ENCODE measurements at regions not wholly inside any gene's neighbourhood (a gene's known extent, or its start where the extent isn't known, plus 50 kb on each side); places are given as distances from the start of the nearest gene placed in this dataset.
"Not testable (repeated sequence)": the region's sequence is repeated elsewhere in the genome, so short reads cannot be mapped to it uniquely, and the experiment has no call there.

DNA sequence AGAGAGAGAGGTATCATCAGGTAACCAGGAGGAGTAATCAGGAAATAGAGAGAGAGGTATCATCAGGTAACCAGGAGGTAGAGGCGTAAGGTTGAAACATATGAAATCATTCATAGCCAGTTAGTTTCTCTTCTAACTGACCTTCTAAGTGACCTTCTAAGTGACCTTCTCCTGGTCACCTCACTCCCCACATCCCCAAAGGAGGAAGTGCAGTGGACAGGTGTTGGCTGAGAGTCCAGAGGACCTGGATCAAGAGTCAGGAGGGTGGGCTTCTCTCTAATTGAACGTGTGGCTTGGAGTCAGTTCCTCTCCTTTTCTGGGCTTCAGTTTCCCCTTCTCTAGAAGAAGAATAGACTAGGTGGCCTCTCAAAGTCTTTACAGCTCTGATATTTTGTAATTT is 121.3 kb upstream of the DLG1 start:
- peaks cover 25% of the 10 kb centered on the region for H3K4me1 ChIP-seq (ENCODE audit: insufficient read depth, poor library complexity, severe bottlenecking)
- H3K27me3 ChIP-seq (ENCODE audit: insufficient read depth, poor library complexity, severe bottlenecking): no peaks in the 10 kb centered on the region
- no peaks in the 10 kb centered on the region for H3K36me3 ChIP-seq (ENCODE audit: low read depth)
- ATAC-seq (ENCODE audit: low read depth) (no peak), DNase-seq (ENCODE audit: low spot score) (no peak)
- TF ChIP-seq, protein P1, sequence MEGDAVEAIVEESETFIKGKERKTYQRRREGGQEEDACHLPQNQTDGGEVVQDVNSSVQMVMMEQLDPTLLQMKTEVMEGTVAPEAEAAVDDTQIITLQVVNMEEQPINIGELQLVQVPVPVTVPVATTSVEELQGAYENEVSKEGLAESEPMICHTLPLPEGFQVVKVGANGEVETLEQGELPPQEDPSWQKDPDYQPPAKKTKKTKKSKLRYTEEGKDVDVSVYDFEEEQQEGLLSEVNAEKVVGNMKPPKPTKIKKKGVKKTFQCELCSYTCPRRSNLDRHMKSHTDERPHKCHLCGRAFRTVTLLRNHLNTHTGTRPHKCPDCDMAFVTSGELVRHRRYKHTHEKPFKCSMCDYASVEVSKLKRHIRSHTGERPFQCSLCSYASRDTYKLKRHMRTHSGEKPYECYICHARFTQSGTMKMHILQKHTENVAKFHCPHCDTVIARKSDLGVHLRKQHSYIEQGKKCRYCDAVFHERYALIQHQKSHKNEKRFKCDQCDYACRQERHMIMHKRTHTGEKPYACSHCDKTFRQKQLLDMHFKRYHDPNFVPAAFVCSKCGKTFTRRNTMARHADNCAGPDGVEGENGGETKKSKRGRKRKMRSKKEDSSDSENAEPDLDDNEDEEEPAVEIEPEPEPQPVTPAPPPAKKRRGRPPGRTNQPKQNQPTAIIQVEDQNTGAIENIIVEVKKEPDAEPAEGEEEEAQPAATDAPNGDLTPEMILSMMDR (IDR thresholded peaks at IDR 0.05; ENCODE audit: poor library complexity, severe bottlenecking): no peak
- no peak overlapping the region for H3K27ac ChIP-seq (ENCODE audit: poor library complexity, severe bottlenecking)
- no peak overlapping the region for H3K4me3 ChIP-seq (ENCODE audit: severe bottlenecking)
- no peaks in the 10 kb centered on the region for H3K9me3 ChIP-seq (ENCODE audit: severe bottlenecking)

DNA sequence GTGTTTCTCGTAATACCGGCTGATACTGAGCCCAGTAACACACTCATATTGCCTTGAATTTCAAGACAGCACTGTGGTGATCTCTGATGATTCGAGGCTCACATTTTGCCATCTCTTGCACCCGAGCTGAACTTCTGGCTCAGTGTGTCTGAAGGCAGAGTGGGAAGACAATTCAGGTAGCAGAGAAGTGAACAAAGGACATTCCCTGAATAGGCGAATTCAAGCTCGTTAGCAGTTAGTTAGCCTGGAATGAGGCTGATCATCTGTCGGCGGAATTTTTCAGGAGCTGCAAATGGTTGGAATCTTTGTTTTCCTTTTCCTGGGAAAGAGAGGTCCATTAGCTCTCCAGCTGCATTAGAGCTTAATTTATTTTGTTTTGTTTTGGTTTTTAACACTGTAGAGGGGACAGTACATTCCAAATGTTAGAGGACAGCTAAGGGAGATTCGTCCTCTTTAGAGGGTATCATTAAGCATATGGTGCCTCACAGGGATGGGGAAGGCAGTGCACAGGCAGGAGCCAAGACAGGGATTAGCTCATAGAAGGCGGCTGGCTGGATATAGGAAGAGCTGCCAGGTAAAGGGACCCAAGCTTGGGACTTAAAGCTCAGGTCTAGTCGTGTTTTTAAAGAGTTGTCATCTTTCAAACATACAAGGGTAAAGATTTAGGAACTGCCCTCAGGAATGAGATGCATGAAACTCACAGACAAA is 119.7 kb upstream of the DLG1 start:
- H3K27ac ChIP-seq (ENCODE audit: poor library complexity, severe bottlenecking): peak overlapping the region; percentile 4
- no peak for ATAC-seq (ENCODE audit: low read depth)
- H3K27me3 ChIP-seq (ENCODE audit: insufficient read depth, poor library complexity, severe bottlenecking): no peaks in the 10 kb centered on the region
- H3K4me3 ChIP-seq (ENCODE audit: severe bottlenecking): no peak overlapping the region
- H3K9me3 ChIP-seq (ENCODE audit: severe bottlenecking): no peaks in the 10 kb centered on the region
- TF ChIP-seq, protein P1 (IDR thresholded peaks at IDR 0.05; ENCODE audit: poor library complexity, severe bottlenecking): no peak
- H3K4me1 ChIP-seq (ENCODE audit: insufficient read depth, poor library complexity, severe bottlenecking): peaks cover 25% of the 10 kb centered on the region
- no peaks in the 10 kb centered on the region for H3K36me3 ChIP-seq (ENCODE audit: low read depth)
- DNase-seq (ENCODE audit: low spot score): no peak

DNA sequence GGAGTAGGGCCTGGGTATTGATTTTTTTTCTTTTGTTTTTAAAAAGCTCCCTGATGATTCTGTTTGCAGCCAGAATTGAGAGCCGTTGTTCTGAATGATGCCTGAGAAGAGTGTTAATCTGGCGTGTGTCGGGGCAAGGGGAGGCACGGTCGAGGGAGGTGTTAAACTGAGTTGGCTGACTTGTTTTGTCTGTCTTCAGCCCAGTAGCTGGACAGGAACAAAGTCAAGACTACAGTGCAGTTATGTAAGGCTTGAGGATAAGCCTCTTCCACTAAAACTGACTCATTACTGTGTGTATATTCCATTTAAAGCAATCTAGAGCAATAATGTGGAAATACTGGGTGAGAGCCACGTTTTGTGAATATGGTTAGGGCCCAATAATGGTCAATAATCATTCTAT is 119.0 kb upstream of the DLG1 start:
- Histone ChIP-seq H3K9me3 (ENCODE audit: severe bottlenecking) (no peaks in the 10 kb centered on the region), H3K4me3 (ENCODE audit: severe bottlenecking) (no peak overlapping the region), H3K36me3 (ENCODE audit: low read depth) (no peaks in the 10 kb centered on the region), H3K4me1 (ENCODE audit: insufficient read depth, poor library complexity, severe bottlenecking) (peaks cover 20% of the 10 kb centered on the region), H3K27me3 (ENCODE audit: insufficient read depth, poor library complexity, severe bottlenecking) (no peaks in the 10 kb centered on the region), H3K27ac (ENCODE audit: poor library complexity, severe bottlenecking) (peak overlapping the region; percentile 4)
- ATAC-seq (ENCODE audit: low read depth) (peak; percentile 59), DNase-seq (ENCODE audit: low spot score) (no peak)
- TF ChIP-seq, protein P1 (IDR thresholded peaks at IDR 0.05; ENCODE audit: poor library complexity, severe bottlenecking): no peak

DNA sequence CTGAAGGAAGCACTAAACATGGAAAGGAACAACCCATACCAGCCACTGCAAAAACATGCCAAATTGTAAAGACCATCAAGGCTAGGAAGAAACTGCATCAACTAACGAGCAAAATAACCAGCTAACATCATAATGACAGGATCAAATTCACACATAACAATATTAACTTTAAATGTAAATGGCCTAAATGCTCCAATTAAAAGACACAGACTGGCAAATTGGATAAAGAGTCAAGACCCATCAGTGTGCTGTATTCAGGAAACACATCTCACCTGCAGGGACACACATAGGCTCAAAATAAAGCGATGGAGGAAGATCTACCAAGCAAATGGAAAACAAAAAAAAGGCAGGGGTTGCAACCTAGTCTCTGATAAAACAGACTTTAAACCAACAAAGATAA is 113.5 kb upstream of the DLG1 start:
- ATAC-seq (ENCODE audit: low read depth); DNase-seq (ENCODE audit: low spot score); H3K36me3 ChIP-seq (ENCODE audit: low read depth): not testable (repeated sequence)

DNA sequence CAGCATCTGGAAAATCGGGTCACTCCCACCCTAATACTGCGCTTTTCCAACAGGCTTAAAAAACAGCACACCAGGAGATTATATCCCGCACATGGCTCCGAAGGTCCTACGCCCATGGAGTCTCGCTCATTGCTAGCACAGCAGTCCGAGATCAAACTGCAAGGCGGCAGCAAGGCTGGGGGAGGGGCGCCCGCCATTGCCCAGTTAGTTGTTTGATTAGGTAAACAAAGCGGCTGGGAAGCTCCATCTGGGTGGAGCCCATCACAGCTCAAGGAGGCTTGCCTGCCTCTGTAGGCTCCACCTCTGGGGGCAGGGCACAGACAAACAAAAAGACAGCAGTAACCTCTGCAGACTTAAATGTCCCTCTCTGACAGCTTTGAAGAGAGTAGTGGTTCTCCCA is 111.8 kb upstream of the DLG1 start:
- not testable (repeated sequence) for H3K27me3 ChIP-seq (ENCODE audit: insufficient read depth, poor library complexity, severe bottlenecking); H3K4me1 ChIP-seq (ENCODE audit: insufficient read depth, poor library complexity, severe bottlenecking); DNase-seq (ENCODE audit: low spot score); H3K4me3 ChIP-seq (ENCODE audit: severe bottlenecking); H3K27ac ChIP-seq (ENCODE audit: poor library complexity, severe bottlenecking); H3K36me3 ChIP-seq (ENCODE audit: low read depth); H3K9me3 ChIP-seq (ENCODE audit: severe bottlenecking); ATAC-seq (ENCODE audit: low read depth)

More for the DNA sequence above, 113.5 kb upstream of the DLG1 start:
- H3K27ac ChIP-seq (ENCODE audit: poor library complexity, severe bottlenecking); H3K9me3 ChIP-seq (ENCODE audit: severe bottlenecking); H3K4me3 ChIP-seq (ENCODE audit: severe bottlenecking); H3K4me1 ChIP-seq (ENCODE audit: insufficient read depth, poor library complexity, severe bottlenecking); H3K27me3 ChIP-seq (ENCODE audit: insufficient read depth, poor library complexity, severe bottlenecking): not testable (repeated sequence)
